ENCODE measurements at regions not wholly inside any gene's neighbourhood (a gene's known extent, or its start where the extent isn't known, plus 50 kb on each side); places are given as distances from the start of the nearest gene placed in this dataset.

DNA sequence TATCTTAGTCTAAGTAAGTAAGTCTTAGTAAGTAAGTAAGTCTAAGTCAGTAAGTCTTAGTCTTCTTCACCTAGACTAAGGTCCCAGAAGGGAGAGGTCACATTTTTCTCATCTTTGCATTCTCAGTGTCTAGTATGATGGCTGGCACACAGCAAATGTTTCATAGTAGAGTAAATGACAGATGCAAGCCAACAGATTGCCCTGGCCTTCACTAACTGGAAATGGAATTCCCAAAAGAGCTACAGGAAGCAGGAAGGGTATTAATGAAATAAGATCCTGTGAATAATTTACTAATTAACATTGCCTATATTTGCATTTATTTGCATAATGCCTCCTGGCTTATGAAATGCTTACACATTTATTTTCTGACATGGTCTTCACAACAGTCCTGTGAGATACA is 221.6 kb downstream of the RAD51AP2 start:
- TF ChIP-seq CTCF (IDR thresholded peaks at IDR 0.05), result no peak
- no peak for TF ChIP-seq POLR2A (IDR thresholded peaks at IDR 0.05)
